Right cardiac atrium (tissue), 5 donors: ENCODE measurements at regions not wholly inside any gene's neighbourhood (a gene's known extent, or its start where the extent isn't known, plus 50 kb on each side); places are given as distances from the start of the nearest gene placed in this dataset.
"Not testable (repeated sequence)": the region's sequence is repeated elsewhere in the genome, so short reads cannot be mapped to it uniquely, and the experiment has no call there.

ENCODE experiments used
- ATAC-seq, 2 donors: fragments of 200-7000 bp; cut with Tn5 transposase; one replicate each; pipeline versions ENCODE4 v1.8.0 to v1.9.1; 2020; ENCODE audit warnings: moderate library complexity in 2 of 2, mild to moderate bottlenecking in 1 of 2
- DNase-seq, 3 donors: peaks; one replicate each; pipeline ENCODE4 v3.0.0-alpha.2; 2020
- H3K27ac ChIP-seq: one replicate; pipeline ENCODE4 v1.5.1; 2013; ENCODE audit warnings: mild to moderate bottlenecking, low read length, control low read depth, moderate library complexity
- H3K27me3 ChIP-seq: one replicate; pipeline ENCODE4 v1.6.1; 2013; ENCODE audit not compliant: control insufficient read depth, insufficient read depth
- H3K4me1 ChIP-seq: one replicate; pipeline ENCODE4 v1.6.1; 2013; ENCODE audit warnings: low read length; ENCODE audit not compliant: control insufficient read depth, insufficient read depth
- H3K4me3 ChIP-seq: one replicate; pipeline ENCODE4 v1.5.1; 2013; ENCODE audit warnings: low read length, control low read depth
- H3K9me3 ChIP-seq: one replicate; pipeline ENCODE4 v1.6.1; 2013; ENCODE audit warnings: low read length; ENCODE audit not compliant: control insufficient read depth
- WGBS: extraction: QIAGEN DNeasy Blood & Tissue Kit; methylation state at CpG from one replicate; pipeline ENCODE4 v1.1.7; 2013; 5-methylcytosine and 5-hydroxymethylcytosine counted together
- intact Hi-C, 4 donors: fragments of 100-400 bp; cut with DNase I; formaldehyde crosslinking; loops; one replicate each; pipeline versions ENCODE4 v1.11.0 to v1.14.0; 2022 to 2023
- donor health status: healthy with polysubstance abuse.
- donor health status: DM: no; HTN: yes; CAD: no.
- donor health status: DM: no; HTN: no; CAD: no.
- donor health status: DM: no; HTN: yes; CAD: no; lungs with severe emphysema.
- donor health status: DM: yes; HTN: yes; CAD: no.

DNA sequence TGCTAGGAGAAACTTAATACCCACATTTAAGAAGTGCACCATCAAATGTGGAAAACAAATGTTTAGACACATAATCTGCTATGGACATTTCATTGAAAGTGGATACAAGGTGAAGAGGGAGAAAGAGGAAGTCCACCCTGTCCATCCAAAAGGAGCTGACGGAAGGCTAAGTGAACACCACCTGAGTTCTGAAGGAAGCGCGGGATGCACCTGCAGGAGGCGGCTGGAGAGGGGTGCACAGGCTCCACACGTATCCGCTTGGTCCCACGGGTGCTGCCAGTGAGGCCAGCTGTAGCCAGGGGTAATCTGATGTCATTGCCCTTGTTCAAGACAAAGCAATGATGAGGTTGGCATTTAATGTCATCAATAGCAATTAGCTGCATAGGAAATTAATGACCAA is 75.9 kb upstream of the TMEM18 start:
- Histone ChIP-seq H3K9me3 (no peaks in the 10 kb centered on the region), H3K4me3 (no peak overlapping the region), H3K27me3 (no peaks in the 10 kb centered on the region), H3K4me1 (no peaks in the 10 kb centered on the region), H3K27ac (no peak overlapping the region)
- ATAC-seq: no peak
- 92% methylated on average over 7 of the region's 7 CpGs for WGBS
- intact Hi-C loops: no loop called here
- no peak for DNase-seq

DNA sequence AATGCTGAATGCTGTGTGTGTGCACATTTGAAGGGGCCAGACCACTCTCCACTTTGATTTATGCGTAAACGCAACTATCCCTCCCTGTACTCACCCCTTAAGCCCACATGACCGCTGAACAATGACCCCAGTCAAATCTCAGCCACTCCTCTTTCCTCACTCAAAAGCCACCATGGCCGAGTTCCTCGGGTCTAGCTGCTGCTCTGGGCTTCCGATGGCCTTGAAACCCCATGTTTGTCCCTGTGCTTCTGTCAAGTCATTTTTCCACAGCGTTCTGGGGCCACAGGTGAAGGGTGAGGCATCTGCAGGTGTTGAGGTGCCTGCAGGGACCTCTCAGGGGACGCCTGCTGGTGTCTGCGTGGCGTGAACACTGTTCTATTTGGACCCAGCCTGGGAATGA is 74.3 kb upstream of the TMEM18 start:
- DNase-seq (no peak), ATAC-seq (no peak)
- WGBS: 78% methylated on average over 10 of the region's 10 CpGs
- H3K9me3 ChIP-seq: no peaks in the 10 kb centered on the region
- intact Hi-C loops: no loop called here
- H3K27ac ChIP-seq: no peak overlapping the region
- no peak overlapping the region for H3K4me3 ChIP-seq
- H3K4me1 ChIP-seq: no peaks in the 10 kb centered on the region
- no peaks in the 10 kb centered on the region for H3K27me3 ChIP-seq

DNA sequence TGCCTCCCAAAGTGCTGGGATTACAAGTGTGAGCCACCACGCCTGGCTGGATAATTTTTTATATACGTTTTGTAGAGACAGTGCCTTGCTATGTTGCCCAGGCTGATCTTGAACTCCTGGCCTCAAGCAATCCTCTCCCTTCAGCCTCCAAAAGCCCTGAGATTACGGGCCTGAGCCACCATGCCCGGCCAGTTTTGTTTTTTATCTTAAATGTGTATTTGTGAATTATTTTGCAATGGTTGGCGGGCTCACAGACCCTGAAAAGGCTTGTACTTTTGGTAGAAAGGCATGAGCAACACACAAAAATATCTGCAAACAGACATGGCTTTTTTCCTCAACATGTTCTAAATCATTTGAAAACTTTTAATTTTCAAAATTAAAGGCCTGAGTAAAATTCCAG is 73.4 kb upstream of the TMEM18 start:
- intact Hi-C loops: no loop called here
- Histone ChIP-seq H3K27me3 (no peaks in the 10 kb centered on the region), H3K4me1 (no peaks in the 10 kb centered on the region), H3K9me3 (no peaks in the 10 kb centered on the region), H3K4me3 (no peak overlapping the region), H3K27ac (no peak overlapping the region)
- WGBS: 79% methylated on average over 5 of the region's 5 CpGs
- ATAC-seq (no peak), DNase-seq (no peak)

DNA sequence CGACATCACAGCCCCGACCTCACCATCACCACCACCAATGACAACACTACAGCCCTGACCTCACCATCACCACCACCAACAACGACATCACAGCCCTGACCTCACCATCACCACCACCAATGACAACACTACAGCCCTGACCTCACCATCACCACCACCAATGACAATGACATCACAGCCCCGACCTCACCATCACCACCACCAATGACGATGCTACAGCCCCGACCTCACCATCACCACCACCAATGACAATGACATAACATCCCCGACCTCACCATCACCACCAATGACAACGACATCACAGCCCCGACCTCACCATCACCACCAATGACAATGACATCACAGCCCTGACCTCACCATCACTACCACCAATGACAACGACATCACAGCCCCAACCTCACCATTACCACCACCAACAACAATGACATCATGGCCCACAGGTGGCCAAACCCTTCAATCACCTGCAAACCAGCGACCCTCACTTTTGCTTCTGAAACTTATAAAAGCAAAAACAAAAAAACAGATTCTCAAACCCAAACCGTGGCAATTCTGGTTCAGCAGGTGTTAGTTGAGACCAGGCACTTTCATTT is 70.7 kb upstream of the TMEM18 start:
- DNase-seq: no peak
- no peak for ATAC-seq

DNA sequence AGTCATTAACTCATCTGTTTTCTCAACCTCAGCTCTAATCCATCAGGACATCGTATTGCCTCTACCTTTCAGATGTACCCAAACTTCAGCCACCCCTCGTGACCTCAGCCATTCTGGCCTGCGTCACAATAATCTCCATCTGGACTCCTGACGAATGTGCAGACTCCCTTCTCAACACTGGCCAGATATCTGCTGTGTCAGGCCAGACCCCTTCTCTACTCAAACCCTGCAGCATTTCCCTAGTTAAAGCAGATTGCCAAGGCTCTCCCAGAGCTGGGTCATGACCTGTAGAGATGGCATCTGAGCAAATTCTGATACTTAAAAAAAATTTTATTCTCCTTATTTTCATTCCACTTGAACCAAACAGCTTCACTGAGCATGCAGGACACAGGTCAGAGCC is 69.5 kb upstream of the TMEM18 start:
- no peak for ATAC-seq
- no peaks in the 10 kb centered on the region for H3K4me1 ChIP-seq

More for the DNA sequence above, 70.7 kb upstream of the TMEM18 start:
- H3K27ac ChIP-seq: no peak overlapping the region
- H3K9me3 ChIP-seq: no peaks in the 10 kb centered on the region
- 89% methylated on average over 12 of the region's 12 CpGs for WGBS
- no peaks in the 10 kb centered on the region for H3K27me3 ChIP-seq
- H3K4me3 ChIP-seq: no peak overlapping the region
- no peaks in the 10 kb centered on the region for H3K4me1 ChIP-seq
- intact Hi-C loops: no loop called here

DNA sequence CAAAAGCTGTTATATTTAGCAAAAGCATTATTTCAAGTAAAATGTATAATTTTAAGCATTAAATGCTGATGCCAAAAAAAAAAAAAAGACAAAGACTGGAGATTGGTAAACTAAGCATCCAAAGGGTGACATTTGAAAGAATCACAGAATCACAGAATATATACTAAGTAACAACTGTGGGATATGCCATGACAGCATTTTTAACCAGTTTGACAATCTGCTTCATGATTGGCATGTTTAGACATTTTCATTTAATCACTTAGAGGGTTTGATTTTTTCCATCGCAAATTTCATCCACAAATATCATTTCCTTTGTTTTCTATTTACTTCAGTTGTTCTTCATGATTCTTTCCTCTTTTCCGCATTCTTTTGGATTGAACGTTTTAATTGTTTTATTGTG is 66.9 kb upstream of the TMEM18 start:
- no peak for ATAC-seq
- H3K4me1 ChIP-seq: no peaks in the 10 kb centered on the region
- 89% methylated on average over 3 of the region's 3 CpGs for WGBS
- H3K27me3 ChIP-seq: no peaks in the 10 kb centered on the region
- intact Hi-C loops: no loop called here
- no peaks in the 10 kb centered on the region for H3K9me3 ChIP-seq
- no peak overlapping the region for H3K27ac ChIP-seq
- no peak for DNase-seq
- H3K4me3 ChIP-seq: no peak overlapping the region

More for the DNA sequence above, 69.5 kb upstream of the TMEM18 start:
- Histone ChIP-seq H3K27ac (no peak overlapping the region), H3K9me3 (no peaks in the 10 kb centered on the region), H3K4me3 (no peak overlapping the region), H3K27me3 (no peaks in the 10 kb centered on the region)
- DNase-seq: no peak
- intact Hi-C loops: no loop called here
- 46% methylated on average over 4 of the region's 4 CpGs for WGBS

DNA sequence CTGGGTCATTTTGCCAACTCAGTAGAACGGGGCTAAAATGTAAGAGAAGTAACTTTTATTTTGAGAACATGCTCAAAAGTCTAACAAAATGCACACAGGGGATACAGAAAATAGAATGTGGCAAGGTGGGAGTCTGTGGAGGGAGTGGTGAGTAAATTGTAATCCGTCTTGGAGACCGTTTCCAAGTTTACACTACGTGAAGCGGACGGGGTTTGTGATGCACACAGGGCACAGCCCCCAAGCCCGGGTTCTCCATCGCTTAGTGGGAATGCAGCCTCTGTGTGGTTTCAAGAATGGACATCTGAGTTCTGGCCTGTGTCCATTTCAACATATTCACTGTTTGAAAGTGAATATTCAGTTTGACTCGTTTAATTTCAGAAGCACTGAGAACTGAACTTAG is 65.0 kb upstream of the TMEM18 start:
- no peak overlapping the region for H3K27ac ChIP-seq
- no peak for DNase-seq
- no peaks in the 10 kb centered on the region for H3K4me1 ChIP-seq
- 77% methylated on average over 9 of the region's 9 CpGs for WGBS
- intact Hi-C loops: no loop called here
- ATAC-seq: no peak
- no peak overlapping the region for H3K4me3 ChIP-seq
- H3K27me3 ChIP-seq: no peaks in the 10 kb centered on the region
- H3K9me3 ChIP-seq: no peaks in the 10 kb centered on the region

DNA sequence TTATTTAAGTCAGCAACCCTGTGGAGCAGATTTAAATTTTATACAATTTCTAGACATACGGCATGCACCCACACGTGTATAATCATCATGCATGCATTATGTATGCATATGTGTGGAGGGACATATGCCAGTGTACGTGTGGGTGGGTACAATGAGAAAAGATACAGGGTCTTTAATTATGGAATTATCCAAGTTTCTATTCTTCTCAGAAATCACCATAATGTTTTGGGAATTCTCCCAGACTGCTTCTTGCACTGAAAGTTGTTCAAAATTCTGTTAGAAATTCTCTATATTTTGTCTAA is 63.9 kb upstream of the TMEM18 start:
- Histone ChIP-seq H3K4me3 (no peak overlapping the region), H3K27ac (no peak overlapping the region)
- intact Hi-C loops: no loop called here

DNA sequence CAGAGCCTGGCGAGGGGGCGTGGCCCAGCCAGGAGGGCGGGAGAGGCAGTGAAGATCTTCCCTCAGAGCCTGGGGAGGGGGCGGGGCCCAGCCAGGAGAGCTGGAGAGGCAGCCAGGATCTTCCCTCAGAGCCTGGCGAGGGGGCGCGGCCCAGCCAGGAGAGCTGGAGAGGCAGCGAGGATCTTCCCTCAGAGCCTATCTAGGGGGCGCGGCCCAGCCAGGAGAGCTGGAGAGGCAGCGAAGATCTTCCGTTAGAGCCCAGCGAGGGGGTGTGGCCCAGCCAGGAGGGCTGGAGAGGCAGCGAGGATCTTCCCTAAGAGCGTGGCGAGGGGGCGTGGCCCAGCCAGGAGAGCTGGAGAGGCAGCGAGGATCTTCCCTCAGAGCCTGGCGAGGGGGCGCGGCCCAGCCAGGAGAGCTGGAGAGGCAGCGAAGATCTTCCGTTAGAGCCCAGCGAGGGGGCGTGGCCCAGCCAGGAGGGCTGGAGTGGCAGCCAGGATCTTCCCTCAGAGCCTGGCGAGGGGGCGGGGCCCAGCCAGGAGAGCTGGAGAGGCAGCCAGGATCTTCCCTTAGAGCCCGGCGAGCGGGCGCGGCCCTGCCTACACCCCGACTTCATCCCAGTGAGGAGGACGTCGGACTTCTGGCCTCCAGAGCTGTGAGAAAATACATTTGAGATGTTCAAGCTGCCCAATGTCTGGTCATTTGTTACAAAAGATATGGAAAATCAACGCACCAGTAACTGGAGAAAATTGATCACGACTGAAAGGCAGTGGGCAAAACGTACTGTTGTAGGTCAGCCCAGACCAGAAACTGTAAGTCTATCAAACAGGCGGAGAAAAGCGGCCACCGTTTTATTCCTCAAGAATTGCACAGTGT is 63.4 kb upstream of the TMEM18 start:
- H3K4me1 ChIP-seq, H3K27me3 ChIP-seq, H3K9me3 ChIP-seq, intact Hi-C loops: not testable (repeated sequence)
- ATAC-seq (peak in 1 of 2 donors; percentile 67), DNase-seq (peak; percentile 77 to 85 (median 83))
- H3K4me3 ChIP-seq: peak overlapping the region; percentile 14
- H3K27ac ChIP-seq: peak overlapping the region; percentile 20
- WGBS: 1% methylated on average over 41 of the region's 41 CpGs

More for the DNA sequence above, 63.9 kb upstream of the TMEM18 start:
- WGBS: 31% methylated on average over 3 of the region's 3 CpGs
- no peak for ATAC-seq
- H3K9me3 ChIP-seq: no peaks in the 10 kb centered on the region
- no peaks in the 10 kb centered on the region for H3K27me3 ChIP-seq
- no peaks in the 10 kb centered on the region for H3K4me1 ChIP-seq
- no peak for DNase-seq

DNA sequence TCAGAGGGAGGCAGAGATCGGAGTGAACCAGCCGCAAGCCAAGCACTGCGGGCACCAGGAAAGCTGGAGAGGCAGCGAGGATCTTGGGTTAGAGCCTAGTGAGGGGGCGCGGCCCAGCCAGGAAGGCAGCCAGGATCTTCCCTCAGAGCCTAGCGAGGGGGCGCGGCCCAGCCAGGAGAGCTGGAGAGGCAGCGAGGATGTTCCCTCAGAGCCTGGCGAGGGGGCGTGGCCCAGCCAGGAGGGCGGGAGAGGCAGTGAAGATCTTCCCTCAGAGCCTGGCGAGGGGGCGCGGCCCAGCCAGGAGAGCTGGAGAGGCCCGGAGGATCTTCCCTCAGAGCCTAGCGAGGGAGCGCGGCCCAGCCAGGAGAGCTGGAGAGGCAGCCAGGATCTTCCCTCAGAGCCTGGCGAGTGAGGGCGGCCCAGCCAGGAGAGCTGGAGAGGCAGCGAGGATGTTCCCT is 62.7 kb upstream of the TMEM18 start:
- H3K27me3 ChIP-seq, H3K4me1 ChIP-seq, H3K27ac ChIP-seq, intact Hi-C loops, H3K9me3 ChIP-seq: not testable (repeated sequence)
- peak in 2 of 3 donors; percentile 26 to 64 for DNase-seq
- peak overlapping the region; percentile 14 for H3K4me3 ChIP-seq
- WGBS: 4% methylated on average over 23 of the region's 23 CpGs
- peak in 1 of 2 donors; percentile 53 for ATAC-seq

DNA sequence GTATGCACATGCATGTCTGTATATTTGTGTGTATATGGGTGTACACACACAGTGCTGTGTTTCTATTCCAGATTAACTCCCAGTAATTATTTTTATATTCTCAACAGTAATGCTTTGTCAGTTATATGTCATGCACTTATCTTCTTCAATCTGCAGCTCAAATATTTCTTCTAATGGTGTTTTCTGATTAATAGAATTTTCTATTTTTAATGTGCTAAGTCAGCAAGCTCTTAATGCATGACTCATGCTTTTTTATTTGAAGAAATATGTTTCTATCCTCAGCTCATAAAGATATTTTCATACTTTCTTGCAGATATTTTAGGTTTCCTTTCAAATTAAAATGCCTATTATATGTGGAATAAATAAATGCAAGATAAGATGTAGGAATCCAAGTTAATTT is 59.7 kb upstream of the TMEM18 start:
- Histone ChIP-seq H3K4me3 (no peak overlapping the region), H3K4me1 (no peaks in the 10 kb centered on the region), H3K27ac (no peak overlapping the region), H3K27me3 (no peaks in the 10 kb centered on the region), H3K9me3 (no peaks in the 10 kb centered on the region)
- ATAC-seq (no peak), DNase-seq (no peak)
- intact Hi-C loops: no loop called here
